Gastroesophageal sphincter (tissue), 3 donors: ENCODE measurements at regions not wholly inside any gene's neighbourhood (a gene's known extent, or its start where the extent isn't known, plus 50 kb on each side); places are given as distances from the start of the nearest gene placed in this dataset.

Source experiments
- EP300 ChIP-seq: sonication (generic); formaldehyde crosslinking; IDR thresholded peaks from one replicate; pipeline ENCODE4 v1.6.1; 2017; ENCODE audit warnings: antibody characterized with exemption, mild to moderate bottlenecking
- POLR2A ChIP-seq, 2 donors: fragments of 450-650 bp; IDR thresholded peaks; one replicate each; pipeline ENCODE4 v1.6.1; 2017; ENCODE audit warnings: antibody characterized with exemption in 2 of 2, mild to moderate bottlenecking in 2 of 2, moderate library complexity in 1 of 2
- TF ChIP-seq, protein P1 (sequence below), 4 experiments: fragments of 200-600 bp in 2 of 4; fragments of 450-650 bp in 2 of 4; sonication (generic) in 1 of 4; IDR thresholded peaks; one replicate each; pipeline ENCODE4 v1.5.1; 2017 to 2019; ENCODE audit warnings: antibody characterized with exemption in 4 of 4, mild to moderate bottlenecking in 2 of 4, moderate library complexity in 2 of 4

DNA sequence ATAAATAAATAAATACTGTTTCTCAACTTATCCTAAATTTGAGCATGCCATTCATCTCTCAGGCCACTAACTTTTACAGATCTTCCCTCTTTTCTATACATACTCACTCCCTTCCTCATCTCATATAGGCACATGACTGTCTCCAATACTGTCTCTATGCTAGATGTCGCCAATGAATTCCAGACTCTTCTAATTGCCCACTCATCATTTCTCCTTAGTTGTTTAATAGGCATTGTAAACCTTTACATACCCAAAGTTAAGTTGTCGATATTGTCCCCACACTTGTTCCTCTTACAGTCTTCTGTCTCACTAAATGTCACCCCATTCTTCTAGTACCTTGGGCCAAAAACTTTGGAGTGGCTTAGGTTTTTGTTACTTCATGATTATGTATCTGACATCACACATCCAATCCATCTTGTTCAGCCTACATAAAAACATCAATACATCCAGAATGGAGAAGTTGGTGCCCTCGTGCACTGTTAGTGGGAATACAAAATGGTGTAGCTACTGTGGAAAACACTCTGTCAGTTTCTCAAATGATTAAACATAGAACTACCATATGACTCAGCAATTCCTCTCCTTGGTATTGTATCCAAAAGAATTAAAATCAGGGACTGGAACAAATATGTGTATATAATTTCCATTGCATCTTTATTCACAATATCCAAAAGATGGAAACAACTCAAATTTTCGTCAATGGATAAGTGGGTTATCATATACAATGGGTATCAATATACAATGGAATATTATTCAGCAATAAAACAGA lies 935.1 kb downstream of the SLC4A3 start:
- TF ChIP-seq, protein P1, sequence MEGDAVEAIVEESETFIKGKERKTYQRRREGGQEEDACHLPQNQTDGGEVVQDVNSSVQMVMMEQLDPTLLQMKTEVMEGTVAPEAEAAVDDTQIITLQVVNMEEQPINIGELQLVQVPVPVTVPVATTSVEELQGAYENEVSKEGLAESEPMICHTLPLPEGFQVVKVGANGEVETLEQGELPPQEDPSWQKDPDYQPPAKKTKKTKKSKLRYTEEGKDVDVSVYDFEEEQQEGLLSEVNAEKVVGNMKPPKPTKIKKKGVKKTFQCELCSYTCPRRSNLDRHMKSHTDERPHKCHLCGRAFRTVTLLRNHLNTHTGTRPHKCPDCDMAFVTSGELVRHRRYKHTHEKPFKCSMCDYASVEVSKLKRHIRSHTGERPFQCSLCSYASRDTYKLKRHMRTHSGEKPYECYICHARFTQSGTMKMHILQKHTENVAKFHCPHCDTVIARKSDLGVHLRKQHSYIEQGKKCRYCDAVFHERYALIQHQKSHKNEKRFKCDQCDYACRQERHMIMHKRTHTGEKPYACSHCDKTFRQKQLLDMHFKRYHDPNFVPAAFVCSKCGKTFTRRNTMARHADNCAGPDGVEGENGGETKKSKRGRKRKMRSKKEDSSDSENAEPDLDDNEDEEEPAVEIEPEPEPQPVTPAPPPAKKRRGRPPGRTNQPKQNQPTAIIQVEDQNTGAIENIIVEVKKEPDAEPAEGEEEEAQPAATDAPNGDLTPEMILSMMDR (IDR thresholded peaks at IDR 0.05): no peak
- TF ChIP-seq POLR2A (IDR thresholded peaks at IDR 0.05) (no peak), EP300 (no peak)
